SH-SY5Y (cell line): ENCODE measurements at regions not wholly inside any gene's neighbourhood (a gene's known extent, or its start where the extent isn't known, plus 50 kb on each side); places are given as distances from the start of the nearest gene placed in this dataset.

Experiments
- GATA2 ChIP-seq: IDR thresholded peaks from 2 replicates; pipeline ENCODE4 v1.6.1; 2011; ENCODE audit warnings: mild to moderate bottlenecking, low read depth, low read length
- GATA3 ChIP-seq: IDR thresholded peaks from 2 replicates; pipeline ENCODE4 v1.6.1; 2011; ENCODE audit warnings: low read depth, mild to moderate bottlenecking, low read length, moderate library complexity

- no peak for TF ChIP-seq GATA3
- TF ChIP-seq GATA2 = no peak
Observed at GRCh38 chr9:31612336-31613030, 772.0 kb upstream of the ACO1 start.
